ENCODE measurements at regions not wholly inside any gene's neighbourhood (a gene's known extent, or its start where the extent isn't known, plus 50 kb on each side); places are given as distances from the start of the nearest gene placed in this dataset.

DNA sequence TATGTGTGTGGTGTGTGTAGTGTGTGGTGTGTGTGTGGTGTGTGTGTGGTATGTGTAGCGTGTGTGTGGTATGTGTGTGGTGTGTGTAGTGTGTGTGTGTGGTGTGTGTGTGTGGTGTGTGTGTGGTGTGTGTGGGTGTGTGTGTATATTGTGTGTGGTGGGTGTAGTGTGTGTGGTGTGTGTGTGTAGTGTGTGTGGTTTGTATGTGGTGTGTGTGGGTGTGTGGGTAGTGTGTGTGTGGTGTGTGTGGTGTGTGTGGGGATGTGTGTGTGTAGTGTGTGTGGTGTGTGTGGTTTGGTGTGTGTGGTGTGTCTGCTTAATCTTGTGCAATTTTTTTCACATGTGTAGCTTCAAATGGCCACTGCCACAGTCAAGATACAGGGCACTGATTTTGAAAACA is 94.5 kb downstream of the CPZ start:
- DNase-seq, result no peak
- Histone ChIP-seq H3K4me1 (ENCODE audit: control insufficient read depth, insufficient read depth, low read length) (no peaks in the 10 kb centered on the region), H3K27ac (ENCODE audit: low read length) (no peak overlapping the region), H3K9me3 (ENCODE audit: control insufficient read depth, low read depth, low read length) (no peaks in the 10 kb centered on the region), H3K36me3 (ENCODE audit: control insufficient read depth, insufficient read depth, low read length) (no peaks in the 10 kb centered on the region), H3K27me3 (ENCODE audit: control insufficient read depth, insufficient read depth, low read length) (peaks cover 30% of the 10 kb centered on the region), H3K4me3 (ENCODE audit: low read length) (no peak overlapping the region)
- WGBS (ENCODE audit: insufficient coverage, low lambda C conversion rate), result no CpG with 5 or more reads among the region's 1 CpG

DNA sequence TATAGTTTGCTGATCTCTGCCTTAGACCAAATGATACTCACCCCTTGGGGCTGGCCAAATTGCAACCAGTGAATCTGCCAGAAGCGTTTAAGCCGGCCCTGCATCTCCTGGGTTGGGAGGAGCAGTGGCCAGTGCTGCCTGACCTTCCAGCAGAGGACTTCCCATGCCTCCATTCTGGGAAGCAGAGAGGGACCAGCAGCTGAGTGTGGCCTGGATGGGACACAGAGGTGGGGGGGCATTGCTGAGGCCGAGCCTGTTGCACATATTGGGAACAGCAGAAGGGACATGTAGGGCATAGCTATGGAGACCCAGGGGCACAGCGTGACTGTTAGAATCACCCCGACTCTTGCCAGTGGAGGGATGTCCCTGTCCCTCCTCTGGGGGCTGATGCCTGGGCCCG is 93.3 kb downstream of the CPZ start:
- DNase-seq, result no peak

DNA sequence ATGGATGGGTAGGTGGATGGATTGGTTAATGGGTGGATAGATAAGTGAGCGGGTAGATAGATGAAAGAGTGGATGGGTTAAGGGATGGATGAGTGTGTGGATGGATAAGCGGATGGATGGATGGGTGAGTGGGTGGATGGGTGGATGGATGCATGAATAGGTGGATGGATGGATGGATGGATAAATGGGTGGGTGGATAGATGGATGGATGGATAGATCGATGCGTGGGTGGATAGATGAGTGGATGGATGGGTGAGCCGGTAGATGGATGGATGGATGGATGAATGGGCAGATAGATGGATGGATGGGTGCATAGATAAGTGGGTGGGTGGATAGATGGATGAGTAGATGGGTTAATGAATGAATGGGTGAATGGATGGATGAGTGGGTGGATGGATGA is 90.9 kb downstream of the CPZ start:
- Histone ChIP-seq H3K4me3 (ENCODE audit: low read length) (no peak overlapping the region), H3K36me3 (ENCODE audit: control insufficient read depth, insufficient read depth, low read length) (no peaks in the 10 kb centered on the region), H3K27me3 (ENCODE audit: control insufficient read depth, insufficient read depth, low read length) (peaks cover 21% of the 10 kb centered on the region), H3K27ac (ENCODE audit: low read length) (no peak overlapping the region), H3K9me3 (ENCODE audit: control insufficient read depth, low read depth, low read length) (no peaks in the 10 kb centered on the region), H3K4me1 (ENCODE audit: control insufficient read depth, insufficient read depth, low read length) (no peaks in the 10 kb centered on the region)
- 93% methylated on average over 5 of the region's 5 CpGs for WGBS (ENCODE audit: insufficient coverage, low lambda C conversion rate)
- no peak for DNase-seq

More for the DNA sequence above, 93.3 kb downstream of the CPZ start:
- Histone ChIP-seq H3K9me3 (ENCODE audit: control insufficient read depth, low read depth, low read length) (no peaks in the 10 kb centered on the region), H3K4me1 (ENCODE audit: control insufficient read depth, insufficient read depth, low read length) (no peaks in the 10 kb centered on the region), H3K36me3 (ENCODE audit: control insufficient read depth, insufficient read depth, low read length) (no peaks in the 10 kb centered on the region), H3K27ac (ENCODE audit: low read length) (no peak overlapping the region), H3K27me3 (ENCODE audit: control insufficient read depth, insufficient read depth, low read length) (peaks cover 30% of the 10 kb centered on the region), H3K4me3 (ENCODE audit: low read length) (no peak overlapping the region)
- WGBS (ENCODE audit: insufficient coverage, low lambda C conversion rate), result no CpG with 5 or more reads among the region's 6 CpGs

DNA sequence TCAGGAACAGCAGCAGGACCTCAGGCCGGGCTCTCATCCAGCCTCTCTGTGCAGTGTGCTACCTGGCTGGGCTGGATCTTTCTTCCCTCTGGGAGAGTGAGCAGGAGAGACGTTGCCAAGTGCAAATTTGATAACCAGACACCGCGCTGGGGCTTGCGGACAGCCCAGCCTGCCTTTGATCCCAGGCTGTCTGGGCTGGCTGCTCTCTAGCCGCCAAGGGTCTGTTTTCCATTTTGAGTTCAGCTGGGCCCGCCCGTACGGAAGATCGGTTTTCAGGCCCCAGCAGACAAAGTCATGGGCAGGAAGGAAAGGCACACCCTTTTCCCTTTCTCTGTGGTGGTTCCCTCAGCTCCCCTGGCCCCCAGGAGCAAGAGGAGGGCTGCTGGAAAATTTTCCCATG is 90.2 kb downstream of the CPZ start:
- H3K27ac ChIP-seq (ENCODE audit: low read length), result no peak overlapping the region
- H3K9me3 ChIP-seq (ENCODE audit: control insufficient read depth, low read depth, low read length), result no peaks in the 10 kb centered on the region
- no CpG with 5 or more reads among the region's 10 CpGs for WGBS (ENCODE audit: insufficient coverage, low lambda C conversion rate)
- DNase-seq, result no peak
- H3K36me3 ChIP-seq (ENCODE audit: control insufficient read depth, insufficient read depth, low read length), result no peaks in the 10 kb centered on the region
- peaks cover 14% of the 10 kb centered on the region for H3K27me3 ChIP-seq (ENCODE audit: control insufficient read depth, insufficient read depth, low read length)
- no peaks in the 10 kb centered on the region for H3K4me1 ChIP-seq (ENCODE audit: control insufficient read depth, insufficient read depth, low read length)
- H3K4me3 ChIP-seq (ENCODE audit: low read length), result no peak overlapping the region

DNA sequence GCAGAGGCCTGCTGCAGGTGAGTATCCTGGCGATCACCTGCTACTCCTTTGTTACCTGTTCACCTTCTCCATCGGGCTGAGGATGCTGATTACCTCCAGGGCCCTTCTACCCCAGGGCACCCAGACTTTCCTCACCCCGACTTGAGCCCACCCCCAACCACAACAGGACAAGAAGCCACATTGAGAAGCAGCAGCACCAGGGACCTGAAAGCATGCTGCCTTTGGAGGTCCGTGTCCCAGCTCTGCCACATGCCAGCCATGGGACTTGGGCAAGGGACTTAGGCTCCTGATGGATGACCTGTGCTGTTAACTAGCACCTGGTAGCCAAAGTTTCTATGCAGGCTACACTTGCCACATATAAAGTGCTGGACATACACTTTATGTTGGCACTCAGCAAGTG is 89.7 kb downstream of the CPZ start:
- Histone ChIP-seq H3K9me3 (ENCODE audit: control insufficient read depth, low read depth, low read length) (no peaks in the 10 kb centered on the region), H3K4me3 (ENCODE audit: low read length) (no peak overlapping the region), H3K4me1 (ENCODE audit: control insufficient read depth, insufficient read depth, low read length) (no peaks in the 10 kb centered on the region), H3K36me3 (ENCODE audit: control insufficient read depth, insufficient read depth, low read length) (no peaks in the 10 kb centered on the region), H3K27me3 (ENCODE audit: control insufficient read depth, insufficient read depth, low read length) (peaks cover 13% of the 10 kb centered on the region), H3K27ac (ENCODE audit: low read length) (no peak overlapping the region)
- no CpG with 5 or more reads among the region's 4 CpGs for WGBS (ENCODE audit: insufficient coverage, low lambda C conversion rate)
- DNase-seq, result no peak

DNA sequence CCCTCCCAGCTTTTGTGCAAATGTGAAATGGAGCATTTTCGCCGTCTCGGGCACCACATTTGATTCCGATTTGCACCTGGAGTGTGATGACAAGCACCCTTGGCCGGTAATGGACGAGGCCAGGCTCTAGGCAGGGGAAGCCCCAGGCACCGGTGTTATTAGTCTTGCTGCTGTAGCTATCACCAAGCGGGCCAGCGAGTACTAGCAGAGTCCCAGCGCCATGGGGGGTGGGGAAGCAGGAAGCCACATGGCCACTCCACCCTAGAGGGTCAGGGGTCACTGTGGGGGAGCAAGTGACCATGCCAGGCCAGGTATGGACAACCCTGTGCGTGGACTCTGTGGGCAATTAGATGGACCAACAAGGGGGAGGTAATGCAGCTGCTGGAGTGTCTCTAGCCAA is 88.8 kb downstream of the CPZ start:
- no peaks in the 10 kb centered on the region for H3K36me3 ChIP-seq (ENCODE audit: control insufficient read depth, insufficient read depth, low read length)
- WGBS (ENCODE audit: insufficient coverage, low lambda C conversion rate), result no CpG with 5 or more reads among the region's 11 CpGs
- no peak for DNase-seq
- no peaks in the 10 kb centered on the region for H3K4me1 ChIP-seq (ENCODE audit: control insufficient read depth, insufficient read depth, low read length)
- H3K4me3 ChIP-seq (ENCODE audit: low read length), result no peak overlapping the region
- H3K27ac ChIP-seq (ENCODE audit: low read length), result no peak overlapping the region
- no peaks in the 10 kb centered on the region for H3K9me3 ChIP-seq (ENCODE audit: control insufficient read depth, low read depth, low read length)
- peaks cover 10% of the 10 kb centered on the region for H3K27me3 ChIP-seq (ENCODE audit: control insufficient read depth, insufficient read depth, low read length)

DNA sequence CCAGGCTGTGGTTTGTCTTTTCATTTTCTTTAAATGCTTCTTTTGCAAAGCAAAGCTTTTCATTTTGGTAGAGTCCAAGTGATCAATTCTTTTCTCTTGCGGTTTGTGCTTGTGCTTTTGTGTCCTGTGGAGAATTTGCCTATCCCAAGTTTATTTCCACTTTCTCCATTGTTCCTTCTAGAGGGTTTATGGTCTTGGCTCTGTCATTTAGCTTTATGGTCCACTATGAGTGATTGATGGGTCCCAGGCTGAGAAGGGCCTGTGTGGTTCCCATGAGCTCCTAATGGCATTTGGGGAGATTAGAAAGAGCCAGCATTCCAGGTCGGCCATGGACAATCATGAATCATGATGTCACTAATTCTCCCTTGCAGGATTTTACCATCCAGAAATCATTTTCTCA is 86.5 kb downstream of the CPZ start:
- Histone ChIP-seq H3K27me3 (ENCODE audit: control insufficient read depth, insufficient read depth, low read length) (peaks cover 5% of the 10 kb centered on the region), H3K4me3 (ENCODE audit: low read length) (no peak overlapping the region), H3K4me1 (ENCODE audit: control insufficient read depth, insufficient read depth, low read length) (no peaks in the 10 kb centered on the region), H3K9me3 (ENCODE audit: control insufficient read depth, low read depth, low read length) (no peaks in the 10 kb centered on the region), H3K36me3 (ENCODE audit: control insufficient read depth, insufficient read depth, low read length) (no peaks in the 10 kb centered on the region), H3K27ac (ENCODE audit: low read length) (no peak overlapping the region)
- DNase-seq, result no peak
- 80% methylated on average over 1 of the region's 2 CpGs for WGBS (ENCODE audit: insufficient coverage, low lambda C conversion rate)

DNA sequence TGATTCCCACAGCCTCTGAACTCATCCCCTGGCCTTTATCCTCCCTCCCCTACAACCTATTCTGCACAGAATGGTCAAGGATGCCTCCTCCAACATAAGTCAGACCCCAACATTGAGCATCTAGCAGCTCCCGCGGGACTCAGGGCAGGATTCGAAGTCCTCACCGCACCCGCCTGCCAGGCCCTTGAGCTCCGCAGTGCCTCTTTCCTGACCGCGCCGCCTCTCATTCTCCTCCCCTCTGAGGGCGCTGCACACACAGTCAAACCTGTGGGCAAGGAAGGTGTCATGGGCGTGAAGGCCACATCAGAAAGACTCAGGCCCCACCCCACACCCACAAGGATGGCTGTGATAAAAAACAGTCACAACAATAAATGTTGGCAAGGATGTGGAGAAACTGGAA is 84.1 kb downstream of the CPZ start:
- WGBS (ENCODE audit: insufficient coverage, low lambda C conversion rate), result no CpG with 5 or more reads among the region's 11 CpGs
- Histone ChIP-seq H3K27me3 (ENCODE audit: control insufficient read depth, insufficient read depth, low read length) (peaks cover 5% of the 10 kb centered on the region), H3K36me3 (ENCODE audit: control insufficient read depth, insufficient read depth, low read length) (no peaks in the 10 kb centered on the region), H3K9me3 (ENCODE audit: control insufficient read depth, low read depth, low read length) (no peaks in the 10 kb centered on the region), H3K4me3 (ENCODE audit: low read length) (no peak overlapping the region), H3K4me1 (ENCODE audit: control insufficient read depth, insufficient read depth, low read length) (no peaks in the 10 kb centered on the region), H3K27ac (ENCODE audit: low read length) (no peak overlapping the region)
- DNase-seq, result no peak

DNA sequence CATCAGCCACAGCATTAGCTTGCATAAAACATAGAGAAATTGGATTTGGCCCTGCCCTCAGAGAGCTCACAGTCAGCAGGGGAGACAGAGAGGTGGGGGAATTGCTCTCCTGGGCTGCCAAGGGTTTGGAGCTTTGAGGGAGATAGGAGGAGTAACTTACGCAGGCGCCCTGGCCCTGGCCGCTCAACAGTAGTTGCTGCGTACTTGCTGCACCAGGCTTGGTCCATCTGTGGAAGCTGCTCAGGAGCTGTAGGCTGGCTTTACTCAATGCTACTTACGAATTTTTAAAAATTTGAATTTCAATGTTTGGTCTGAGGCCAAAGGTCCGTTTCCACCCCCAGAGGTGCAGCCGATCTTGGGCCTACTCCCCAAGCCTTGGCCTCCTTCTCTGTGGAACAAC is 83.3 kb downstream of the CPZ start:
- Histone ChIP-seq H3K27me3 (ENCODE audit: control insufficient read depth, insufficient read depth, low read length) (peaks cover 5% of the 10 kb centered on the region), H3K27ac (ENCODE audit: low read length) (no peak overlapping the region), H3K4me3 (ENCODE audit: low read length) (no peak overlapping the region), H3K9me3 (ENCODE audit: control insufficient read depth, low read depth, low read length) (no peaks in the 10 kb centered on the region), H3K4me1 (ENCODE audit: control insufficient read depth, insufficient read depth, low read length) (no peaks in the 10 kb centered on the region), H3K36me3 (ENCODE audit: control insufficient read depth, insufficient read depth, low read length) (no peaks in the 10 kb centered on the region)
- DNase-seq, result no peak
- WGBS (ENCODE audit: insufficient coverage, low lambda C conversion rate), result no CpG with 5 or more reads among the region's 7 CpGs

DNA sequence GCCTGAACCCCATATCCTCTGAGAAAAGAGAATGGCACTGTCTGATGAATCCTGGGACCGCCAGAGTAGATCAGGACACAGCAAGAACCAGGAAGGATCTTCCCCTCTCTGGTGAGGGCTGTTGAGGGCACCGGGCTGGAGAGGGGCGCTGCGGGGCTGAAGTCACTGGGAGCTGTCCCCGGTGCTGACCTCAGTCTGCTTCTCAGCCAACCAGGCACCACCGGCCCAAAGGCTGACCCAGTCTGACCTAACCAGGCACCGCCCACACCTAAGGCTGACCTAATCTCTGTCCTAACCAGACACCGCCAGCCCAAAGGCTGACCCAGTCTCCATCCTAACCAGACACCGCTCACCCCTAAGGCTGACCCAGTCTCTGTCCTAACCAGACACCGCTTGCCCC is 82.8 kb downstream of the CPZ start:
- Histone ChIP-seq H3K4me1 (ENCODE audit: control insufficient read depth, insufficient read depth, low read length) (no peaks in the 10 kb centered on the region), H3K4me3 (ENCODE audit: low read length) (no peak overlapping the region), H3K9me3 (ENCODE audit: control insufficient read depth, low read depth, low read length) (no peaks in the 10 kb centered on the region), H3K27ac (ENCODE audit: low read length) (no peak overlapping the region), H3K36me3 (ENCODE audit: control insufficient read depth, insufficient read depth, low read length) (no peaks in the 10 kb centered on the region), H3K27me3 (ENCODE audit: control insufficient read depth, insufficient read depth, low read length) (peaks cover 5% of the 10 kb centered on the region)
- peak in 1 of 2 donors; percentile 10 for DNase-seq
- no CpG with 5 or more reads among the region's 10 CpGs for WGBS (ENCODE audit: insufficient coverage, low lambda C conversion rate)

DNA sequence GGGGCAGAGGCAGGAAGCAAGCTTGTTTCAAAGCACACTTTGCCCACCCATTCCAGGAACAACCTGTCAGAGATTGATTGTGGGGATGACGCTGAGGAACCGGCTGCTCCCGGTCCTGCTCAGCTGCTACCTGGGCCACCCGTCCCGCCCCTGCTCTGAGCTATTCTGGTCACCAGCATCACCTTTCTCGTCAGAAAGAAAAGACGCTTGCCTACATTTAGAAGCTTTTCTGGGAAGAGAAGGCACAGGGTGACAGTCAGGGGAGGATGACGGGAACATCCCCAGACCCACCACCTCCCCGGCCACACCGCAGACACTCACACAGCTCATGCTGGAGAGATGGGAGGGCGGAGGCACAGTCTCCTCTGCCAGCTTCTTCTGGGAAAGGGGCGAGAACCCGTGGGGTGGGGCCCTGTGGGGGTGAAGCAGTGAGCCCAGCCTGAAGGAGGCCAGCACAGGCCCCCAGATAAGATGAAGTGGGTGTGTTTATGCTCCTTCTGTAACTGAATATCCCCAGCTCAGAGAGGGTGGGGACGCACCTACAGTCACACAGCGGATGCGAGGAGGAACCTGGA is 81.8 kb downstream of the CPZ start:
- no peak overlapping the region for H3K4me3 ChIP-seq (ENCODE audit: low read length)
- H3K36me3 ChIP-seq (ENCODE audit: control insufficient read depth, insufficient read depth, low read length), result no peaks in the 10 kb centered on the region
- no peaks in the 10 kb centered on the region for H3K9me3 ChIP-seq (ENCODE audit: control insufficient read depth, low read depth, low read length)
- DNase-seq, result no peak
- H3K4me1 ChIP-seq (ENCODE audit: control insufficient read depth, insufficient read depth, low read length), result no peaks in the 10 kb centered on the region
- peaks cover 2% of the 10 kb centered on the region for H3K27me3 ChIP-seq (ENCODE audit: control insufficient read depth, insufficient read depth, low read length)
- WGBS (ENCODE audit: insufficient coverage, low lambda C conversion rate), result no CpG with 5 or more reads among the region's 16 CpGs
- no peak overlapping the region for H3K27ac ChIP-seq (ENCODE audit: low read length)
